ENCODE measurements at regions not wholly inside any gene's neighbourhood (a gene's known extent, or its start where the extent isn't known, plus 50 kb on each side); places are given as distances from the start of the nearest gene placed in this dataset.
"Not testable (repeated sequence)": the region's sequence is repeated elsewhere in the genome, so short reads cannot be mapped to it uniquely, and the experiment has no call there.

DNA sequence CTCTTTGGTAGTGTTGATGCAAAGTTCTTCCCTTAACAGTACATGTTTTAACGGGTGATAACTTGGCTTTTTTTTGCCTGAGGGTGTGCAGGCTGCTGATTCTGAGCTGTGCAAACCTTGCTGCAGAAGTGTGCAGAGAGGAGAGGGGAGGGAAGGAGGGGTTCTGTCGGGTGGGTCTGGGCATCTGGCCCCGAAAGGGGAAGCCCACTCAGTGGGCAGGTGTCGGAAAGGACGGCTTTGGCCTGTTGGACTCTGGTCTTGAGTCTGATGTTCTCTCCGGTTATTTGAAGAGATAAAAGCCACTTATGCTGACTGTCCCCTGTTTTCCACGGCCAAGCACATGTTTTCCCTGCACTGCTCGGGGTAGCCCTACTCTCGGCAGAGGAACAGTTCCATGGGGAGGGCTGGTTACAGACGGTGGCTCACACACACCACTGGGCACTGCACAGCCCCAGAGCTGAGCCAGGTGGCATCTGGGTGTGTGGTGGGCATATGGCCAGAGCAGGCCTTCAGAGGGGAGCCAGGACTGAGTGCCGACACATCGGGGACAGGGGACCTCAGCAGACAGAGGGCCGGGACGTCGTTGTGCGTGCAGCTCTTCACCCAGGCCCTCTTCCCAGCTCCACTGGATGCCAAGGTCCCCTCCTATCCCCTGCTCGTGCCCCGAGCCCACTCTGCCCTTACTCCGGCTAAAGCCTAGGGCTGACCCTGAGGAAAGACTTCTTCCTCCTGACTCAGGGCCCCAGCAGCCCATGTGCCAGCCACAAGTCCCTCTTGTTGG lies 93.2 kb downstream of the TEX29 start:
- DNase-seq (ENCODE audit: low spot score) = no peak

DNA sequence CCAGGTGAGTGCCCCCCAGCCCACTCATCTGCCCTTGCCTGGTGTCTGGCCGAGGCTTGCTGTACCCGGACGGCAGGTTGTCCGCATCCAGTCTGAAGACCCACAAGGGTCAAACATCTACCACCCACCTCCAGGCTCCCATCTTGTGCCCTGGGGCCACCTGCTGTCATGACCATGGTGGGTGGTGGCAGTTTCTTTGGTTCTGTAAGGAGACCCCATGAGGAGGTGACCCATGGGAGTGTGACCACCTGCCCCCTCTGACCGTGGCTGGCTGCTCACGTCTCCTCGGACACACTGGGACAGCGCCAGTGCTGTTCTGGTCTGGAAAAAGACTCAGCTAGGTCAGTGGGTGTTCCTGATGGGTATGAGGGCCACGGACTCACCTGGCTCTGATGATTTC lies 93.9 kb downstream of the TEX29 start:
- no peak for DNase-seq (ENCODE audit: low spot score)

- no peak for DNase-seq (ENCODE audit: low spot score)
Measured at GRCh38 chr13:111415246-111415645, 94.8 kb downstream of the TEX29 start.

DNA sequence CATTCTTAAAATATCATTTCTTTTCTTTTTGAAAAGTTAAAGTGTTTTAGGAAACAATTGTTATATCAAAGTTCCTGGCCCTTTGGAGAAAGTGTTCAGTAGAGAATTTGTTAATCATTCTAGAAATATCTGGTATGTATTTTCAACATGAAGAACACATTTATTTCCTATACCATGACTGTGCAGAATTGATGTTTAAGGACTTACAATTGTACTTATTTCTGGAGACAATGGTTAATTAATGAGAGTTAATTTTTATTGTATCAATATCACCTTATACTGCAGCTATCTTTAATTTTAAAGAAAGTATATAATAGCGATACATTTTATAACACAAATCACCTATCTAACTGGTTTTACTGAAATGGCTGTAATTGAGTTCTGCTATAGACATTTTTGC lies 95.3 kb downstream of the TEX29 start:
- DNase-seq (ENCODE audit: low spot score) = no peak

GRCh38 chr13:111418101-111418500 lies 97.7 kb downstream of the TEX29 start:
- no peak for DNase-seq (ENCODE audit: low spot score)

DNA sequence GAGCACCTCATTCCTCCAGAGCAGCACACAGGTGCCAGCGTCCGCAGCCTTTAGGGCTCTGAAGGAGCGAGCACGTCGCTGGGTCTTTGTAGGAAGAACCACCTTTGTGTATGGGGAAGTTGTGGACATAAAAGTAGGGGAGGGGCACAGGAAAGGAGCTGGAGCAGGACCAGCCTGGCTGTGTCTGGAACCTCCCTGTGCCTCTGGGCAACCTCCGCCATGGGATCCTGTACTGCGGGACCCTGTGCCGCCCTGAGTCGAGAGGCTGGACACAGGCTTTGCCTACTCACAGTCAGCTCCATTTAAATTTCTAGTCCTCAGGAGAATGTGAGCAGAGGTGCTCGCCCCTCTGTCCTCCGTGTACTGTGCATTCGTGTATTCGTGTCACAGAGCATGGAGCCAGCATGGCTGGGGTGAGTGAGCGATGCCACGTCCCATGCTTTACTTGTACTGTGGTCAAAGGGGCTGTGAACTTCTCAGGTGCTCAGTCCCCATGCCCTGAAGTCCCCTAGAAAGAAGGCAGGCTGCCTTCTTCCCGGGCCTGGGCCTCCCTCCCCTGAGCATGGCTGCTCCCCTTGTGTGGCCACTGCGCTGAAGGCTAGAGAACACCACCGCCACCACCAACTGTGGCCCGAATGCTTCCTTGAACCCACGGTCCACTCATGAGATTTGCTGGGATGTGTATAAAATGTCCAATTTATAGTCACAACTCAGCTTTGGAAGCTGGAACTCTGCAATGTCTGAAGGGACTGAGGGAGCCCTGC lies 99.9 kb downstream of the TEX29 start:
- no peak for DNase-seq (ENCODE audit: low spot score)

- no peak for DNase-seq (ENCODE audit: low spot score)
Measured at GRCh38 chr13:111421216-111421615, 100.8 kb downstream of the TEX29 start.

DNA sequence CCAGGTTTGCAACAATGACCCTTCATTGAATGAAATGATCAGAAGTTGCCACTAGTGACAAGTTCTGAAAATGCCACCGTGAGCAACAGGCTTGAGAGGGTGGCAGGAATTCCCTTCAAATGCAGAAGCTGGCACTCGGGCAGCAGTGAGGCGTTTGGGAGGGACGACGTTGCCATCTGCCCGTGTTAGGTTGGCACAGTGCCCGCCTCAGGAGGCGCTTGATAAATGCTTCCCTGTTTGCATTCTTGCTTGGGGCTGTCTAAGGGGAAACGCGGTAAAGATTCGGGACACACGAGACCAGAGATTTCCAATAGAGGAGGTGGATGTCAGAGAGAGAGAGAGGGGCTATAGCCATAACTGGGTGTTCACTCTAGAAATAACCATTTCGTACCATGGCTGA lies 101.9 kb downstream of the TEX29 start:
- no peak for DNase-seq (ENCODE audit: low spot score)

DNA sequence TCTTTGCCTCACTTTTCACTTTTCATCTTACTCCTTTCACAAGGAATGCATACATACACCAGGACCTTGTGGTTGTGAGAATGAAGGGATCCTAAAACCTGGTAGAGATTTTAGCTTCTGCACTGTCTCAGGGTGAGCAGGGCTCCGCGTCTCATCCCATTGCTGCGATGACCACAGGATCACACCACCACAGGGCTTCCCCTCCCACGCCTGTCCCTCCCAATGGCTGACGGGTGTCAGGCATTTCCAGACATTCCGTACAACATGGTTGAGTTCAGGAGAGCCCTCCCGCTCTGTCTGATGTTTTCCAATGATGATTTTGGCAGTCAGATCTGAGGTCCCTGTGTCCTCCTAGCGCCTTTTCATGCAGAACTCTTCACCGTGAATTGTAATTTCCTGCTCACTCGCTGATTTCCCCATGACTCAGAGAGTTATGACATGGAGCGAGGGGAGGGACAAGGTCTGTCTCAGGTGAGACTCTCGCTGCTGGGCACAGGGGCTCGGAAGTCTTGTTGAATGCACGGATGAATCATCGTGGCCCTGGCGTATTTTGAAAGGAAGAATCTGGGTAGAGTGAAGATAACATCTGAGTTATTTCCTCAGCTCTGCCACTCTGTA lies 102.8 kb downstream of the TEX29 start:
- peak; percentile 55 for DNase-seq (ENCODE audit: low spot score)

DNA sequence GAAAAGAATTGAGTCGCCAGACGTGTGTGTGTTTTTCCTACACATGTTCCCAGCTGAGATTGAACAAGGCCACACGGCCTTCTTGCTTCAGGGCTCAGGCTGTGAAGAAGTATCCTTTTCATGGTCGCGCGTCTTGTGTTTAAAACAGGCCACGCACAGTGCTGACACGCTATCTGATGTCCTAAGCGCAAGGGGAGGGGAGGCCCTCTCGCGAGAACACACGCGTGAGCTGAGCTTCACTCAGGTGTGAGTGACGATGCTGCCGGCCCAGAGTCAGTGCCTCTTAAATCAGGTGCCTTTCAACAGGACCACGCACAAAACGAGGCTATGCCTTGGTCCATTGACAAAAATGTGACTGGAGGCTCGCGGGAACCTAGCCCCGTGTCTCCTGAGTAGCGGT lies 103.7 kb downstream of the TEX29 start:
- DNase-seq (ENCODE audit: low spot score) = no peak

- DNase-seq (ENCODE audit: low spot score) = no peak
Measured at GRCh38 chr13:111425326-111425725, 104.9 kb downstream of the TEX29 start.

DNA sequence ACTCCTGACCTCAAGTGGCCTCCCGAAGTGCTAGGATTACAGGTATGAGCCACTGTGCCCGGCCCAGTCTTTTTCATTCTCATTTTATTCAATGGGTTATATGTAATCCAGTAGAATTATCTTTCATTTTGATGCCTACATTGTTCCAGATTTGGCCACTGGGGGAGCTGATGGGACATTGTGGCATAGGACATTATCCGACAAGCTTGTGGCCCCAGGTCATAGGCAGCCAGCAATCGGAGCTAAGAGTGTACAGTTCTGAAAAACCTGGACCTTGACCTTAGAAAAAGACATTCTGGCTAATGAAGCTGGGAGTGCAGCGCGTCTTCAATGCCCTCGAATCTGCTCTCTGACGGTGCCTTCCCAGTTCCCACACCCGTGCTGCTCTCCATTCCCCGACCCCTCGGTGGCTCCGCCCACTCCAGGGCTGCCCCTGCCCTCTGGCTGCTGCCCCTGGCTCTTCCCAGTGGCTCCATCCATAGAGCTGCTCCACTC lies 108.7 kb downstream of the TEX29 start:
- peak; percentile 69 for DNase-seq (ENCODE audit: low spot score)

GRCh38 chr13:111431206-111431605 lies 110.8 kb downstream of the TEX29 start:
- DNase-seq (ENCODE audit: low spot score) = no peak

GRCh38 chr13:111434578-111435159 lies 114.2 kb downstream of the TEX29 start:
- DNase-seq (ENCODE audit: low spot score) = no peak

- no peak for DNase-seq (ENCODE audit: low spot score)
Measured at GRCh38 chr13:111436446-111436845, 116.0 kb downstream of the TEX29 start.

GRCh38 chr13:111437417-111437816 lies 117.0 kb downstream of the TEX29 start:
- DNase-seq (ENCODE audit: low spot score) = no peak

DNA sequence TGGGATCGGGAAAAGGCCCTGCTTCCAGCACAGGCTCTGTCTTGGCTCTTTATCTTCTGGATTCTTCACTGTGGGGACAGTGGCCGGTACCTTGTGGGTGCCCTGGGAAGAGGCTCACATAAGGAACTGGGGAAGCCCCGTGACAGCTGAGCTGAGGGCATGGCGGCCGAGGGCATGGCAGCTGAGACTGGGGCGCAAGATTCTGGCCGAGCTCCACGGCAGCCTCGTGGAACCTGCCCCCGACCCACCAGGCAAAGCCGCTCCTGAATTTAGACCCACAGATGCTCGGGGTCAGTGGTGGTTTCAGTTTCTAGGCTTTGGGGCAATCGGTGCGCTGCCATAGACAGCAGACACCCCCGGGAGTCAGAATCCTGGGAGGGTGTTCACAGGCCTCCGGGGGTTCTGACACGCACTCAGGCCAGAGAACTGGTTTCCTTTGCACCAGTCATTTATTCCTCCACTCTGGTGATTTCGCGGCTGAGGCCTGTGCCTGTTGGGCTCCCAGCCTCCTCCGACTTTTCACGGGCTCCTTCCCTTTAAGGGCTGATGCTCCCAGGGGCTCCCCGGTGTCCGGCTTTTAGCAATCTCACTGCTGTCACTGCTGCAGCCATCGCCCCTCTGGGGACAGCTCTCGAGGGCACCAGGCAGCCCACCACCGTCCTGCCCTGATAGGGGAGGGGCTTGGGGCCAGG lies 117.6 kb downstream of the TEX29 start:
- no peak for DNase-seq (ENCODE audit: low spot score)

DNA sequence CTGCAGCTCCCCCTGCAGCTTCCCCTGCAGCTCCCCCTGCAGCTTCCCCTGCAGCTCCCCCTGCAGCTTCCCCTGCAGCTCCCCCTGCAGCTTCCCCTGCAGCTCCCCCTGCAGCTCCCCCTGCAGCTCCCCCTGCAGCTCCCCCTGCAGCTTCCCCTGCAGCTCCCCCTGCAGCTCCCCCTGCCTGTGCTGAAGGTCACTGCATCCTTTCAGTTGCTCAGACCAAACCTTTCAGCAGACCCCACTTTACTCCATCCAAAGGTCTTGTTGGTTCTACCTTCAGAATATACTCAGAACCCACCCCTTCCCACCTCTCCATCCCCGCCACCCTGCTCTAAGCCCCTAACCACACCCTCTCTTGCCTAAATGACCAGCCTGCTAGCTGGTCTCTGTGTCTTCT lies 120.0 kb downstream of the TEX29 start:
- DNase-seq (ENCODE audit: low spot score) = not testable (repeated sequence)

DNA sequence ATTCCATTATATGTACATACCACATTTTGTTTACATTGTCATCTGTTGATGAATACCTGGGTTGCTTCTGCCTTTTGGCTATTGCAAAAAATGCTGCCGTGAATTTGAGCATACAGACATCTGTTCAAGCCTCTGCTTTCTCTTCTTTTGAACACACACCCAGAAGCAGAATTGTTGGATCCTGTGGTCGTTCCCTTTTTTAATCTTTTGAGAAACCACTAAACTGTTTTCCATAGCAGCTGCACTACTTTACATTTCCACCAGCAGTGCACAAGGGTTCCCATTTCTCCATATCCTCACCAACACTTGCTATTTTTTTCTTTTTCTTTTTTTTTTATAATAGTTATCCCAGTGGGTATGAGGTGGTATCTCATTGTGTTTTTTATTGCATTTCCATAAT lies 123.5 kb downstream of the TEX29 start:
- DNase-seq (ENCODE audit: low spot score) = no peak

DNA sequence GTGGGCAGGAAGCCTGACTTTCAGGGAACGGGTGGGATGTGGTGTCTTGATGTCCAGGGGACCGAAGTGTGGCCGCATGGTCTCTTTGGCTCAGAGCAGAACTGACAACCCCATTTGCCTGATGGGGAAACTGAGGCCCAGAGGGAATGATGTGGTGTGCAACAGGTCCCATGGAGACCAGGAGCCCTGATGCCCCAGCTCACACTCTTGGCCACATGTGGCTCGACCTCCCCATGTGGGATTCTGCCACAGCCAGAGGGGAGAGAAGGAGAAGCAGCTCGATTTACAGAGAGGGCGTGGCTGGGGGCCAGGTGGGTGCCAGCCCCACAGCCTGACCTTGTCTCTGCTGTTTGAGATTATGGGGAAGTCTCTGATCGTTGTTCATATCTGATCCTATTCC lies 128.1 kb downstream of the TEX29 start:
- no peak for DNase-seq (ENCODE audit: low spot score)

DNA sequence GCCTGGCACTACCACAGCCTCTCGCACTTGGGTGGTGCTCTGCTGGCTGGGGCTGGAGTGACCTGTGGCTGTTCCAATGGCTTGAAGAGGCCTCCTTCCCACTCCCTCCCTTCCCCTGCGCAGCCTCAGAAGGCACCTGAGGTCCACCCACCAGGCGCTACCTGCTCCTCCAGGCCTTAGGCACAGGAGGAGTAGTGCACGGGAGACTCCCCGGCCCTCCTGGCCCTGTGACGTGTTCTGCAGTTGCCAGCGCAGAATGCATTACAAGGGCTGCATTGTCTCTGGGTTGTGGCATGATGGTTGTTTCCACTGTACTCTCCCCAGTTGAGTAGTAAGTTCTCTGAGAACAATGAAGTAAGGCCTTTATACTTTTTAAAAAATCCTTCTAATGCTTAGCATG lies 128.6 kb downstream of the TEX29 start:
- DNase-seq (ENCODE audit: low spot score) = no peak

- no peak for DNase-seq (ENCODE audit: low spot score)
Measured at GRCh38 chr13:111451402-111451801, 131.0 kb downstream of the TEX29 start.

Measured in SW480 (cell line).